H1 (cell line): ENCODE measurements at regions not wholly inside any gene's neighbourhood (a gene's known extent, or its start where the extent isn't known, plus 50 kb on each side); places are given as distances from the start of the nearest gene placed in this dataset.

ENCODE experiments used
- BACH1 ChIP-seq: IDR thresholded peaks from 2 replicates; pipeline ENCODE4 v1.6.1; 2012; ENCODE audit warnings: low read length, improper control_type of control experiment
- CBX5 ChIP-seq: fragments of 300-800, 300-1000 bp; sonication (generic); IDR thresholded peaks from 2 replicates; pipeline ENCODE4 v1.7.1; 2016; ENCODE audit warnings: antibody characterized with exemption, low read length, low read depth
- CREB1 ChIP-seq: IDR thresholded peaks from 2 replicates; pipeline ENCODE4 v1.6.1; 2012; ENCODE audit warnings: inconsistent platforms
- GABPA ChIP-seq: IDR thresholded peaks from 2 replicates; pipeline ENCODE4 v1.6.1; 2011; ENCODE audit warnings: mild to moderate bottlenecking, low read length, moderate library complexity, borderline replicate concordance; ENCODE audit not compliant: insufficient read depth
- POLR2A ChIP-seq, 2 experiments: IDR thresholded peaks; 1 replicate in 1 of 2; 2 replicates in 1 of 2; pipeline ENCODE4 v1.6.1; 2011; ENCODE audit warnings: low read depth in 2 of 2, low read length in 2 of 2, mild to moderate bottlenecking in 2 of 2; ENCODE audit errors: control extremely low read depth in 1 of 2
- RFX5 ChIP-seq: IDR thresholded peaks from 2 replicates; pipeline ENCODE4 v1.6.1; 2011; ENCODE audit warnings: low read depth, low read length, improper control_type of control experiment, borderline replicate concordance
- RXRA ChIP-seq: IDR thresholded peaks from 2 replicates; pipeline ENCODE4 v1.6.1; 2011; ENCODE audit warnings: low read depth, mild to moderate bottlenecking, low read length, moderate library complexity; ENCODE audit not compliant: insufficient read depth
- SIRT6 ChIP-seq: IDR thresholded peaks from one replicate; pipeline ENCODE4 v1.7.1; 2012; ENCODE audit warnings: low read length, inconsistent platforms
- TEAD4 ChIP-seq: IDR thresholded peaks from 2 replicates; pipeline ENCODE4 v1.6.1; 2012; ENCODE audit warnings: low read depth, low read length, inconsistent platforms, mixed read lengths

DNA sequence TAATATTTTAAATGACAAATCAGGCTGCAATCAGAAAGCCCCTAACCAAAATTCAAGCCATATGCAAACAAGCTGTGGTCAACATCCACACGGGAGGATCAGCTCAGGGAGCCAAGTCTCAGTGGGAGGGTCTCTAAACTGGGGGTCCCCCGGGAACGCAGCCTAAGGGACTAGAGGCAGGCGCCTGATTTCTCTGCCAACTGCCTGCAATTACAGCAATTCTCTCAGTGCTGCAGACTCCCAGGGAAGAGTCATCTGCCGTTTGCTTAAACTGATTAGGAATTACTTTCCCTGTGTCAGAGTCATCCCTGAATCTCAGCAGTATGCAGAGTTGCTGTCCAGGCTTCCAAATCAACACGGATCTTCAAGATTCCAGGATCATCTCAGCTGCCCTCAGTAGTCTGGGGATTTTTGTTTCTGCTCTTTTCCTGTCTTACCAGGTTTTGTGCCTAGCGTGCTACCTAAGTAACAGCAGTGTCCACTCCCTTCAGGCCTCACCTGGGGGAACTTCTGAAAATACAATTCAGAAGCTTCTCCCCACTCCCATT is 247.8 kb downstream of the RRAGC start (continued):
- TF ChIP-seq GABPA (no peak), RFX5 (no peak), CREB1 (no peak), SIRT6 (no peak), CBX5 (no peak), BACH1 (no peak), TEAD4 (no peak), POLR2A (IDR thresholded peaks at IDR 0.05; ENCODE audit: control extremely low read depth in 1 of 2, low read depth in 2 of 2, low read length in 2 of 2) (no peak), RXRA (no peak)
